ENCODE measurements at regions not wholly inside any gene's neighbourhood (a gene's known extent, or its start where the extent isn't known, plus 50 kb on each side); places are given as distances from the start of the nearest gene placed in this dataset.

DNA sequence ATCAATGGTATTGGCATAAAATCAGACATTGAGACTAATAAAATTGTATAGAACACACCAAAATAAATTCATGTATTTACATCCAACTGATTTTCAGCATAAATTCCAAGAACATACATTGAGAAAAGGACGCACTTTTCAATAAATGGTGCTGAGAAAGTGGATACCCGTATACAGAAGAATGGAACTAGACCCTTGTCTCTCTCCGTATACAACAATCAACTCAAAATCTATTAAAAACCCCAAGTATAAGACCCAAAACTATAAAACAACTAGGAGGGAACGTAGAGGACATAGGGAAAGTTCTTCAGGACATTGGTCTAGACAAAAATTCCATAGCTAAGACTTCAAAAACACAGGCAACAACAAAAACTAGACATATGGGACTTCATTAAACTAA is 97.4 kb downstream of the GGTLC2 start:
- TF ChIP-seq, protein P1, sequence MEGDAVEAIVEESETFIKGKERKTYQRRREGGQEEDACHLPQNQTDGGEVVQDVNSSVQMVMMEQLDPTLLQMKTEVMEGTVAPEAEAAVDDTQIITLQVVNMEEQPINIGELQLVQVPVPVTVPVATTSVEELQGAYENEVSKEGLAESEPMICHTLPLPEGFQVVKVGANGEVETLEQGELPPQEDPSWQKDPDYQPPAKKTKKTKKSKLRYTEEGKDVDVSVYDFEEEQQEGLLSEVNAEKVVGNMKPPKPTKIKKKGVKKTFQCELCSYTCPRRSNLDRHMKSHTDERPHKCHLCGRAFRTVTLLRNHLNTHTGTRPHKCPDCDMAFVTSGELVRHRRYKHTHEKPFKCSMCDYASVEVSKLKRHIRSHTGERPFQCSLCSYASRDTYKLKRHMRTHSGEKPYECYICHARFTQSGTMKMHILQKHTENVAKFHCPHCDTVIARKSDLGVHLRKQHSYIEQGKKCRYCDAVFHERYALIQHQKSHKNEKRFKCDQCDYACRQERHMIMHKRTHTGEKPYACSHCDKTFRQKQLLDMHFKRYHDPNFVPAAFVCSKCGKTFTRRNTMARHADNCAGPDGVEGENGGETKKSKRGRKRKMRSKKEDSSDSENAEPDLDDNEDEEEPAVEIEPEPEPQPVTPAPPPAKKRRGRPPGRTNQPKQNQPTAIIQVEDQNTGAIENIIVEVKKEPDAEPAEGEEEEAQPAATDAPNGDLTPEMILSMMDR (IDR thresholded peaks at IDR 0.05), result no peak
- TF ChIP-seq POLR2A (IDR thresholded peaks at IDR 0.05), result no peak

Data from thyroid gland (tissue), 4 donors.